Neural cell (in vitro differentiated cells): ENCODE measurements at regions not wholly inside any gene's neighbourhood (a gene's known extent, or its start where the extent isn't known, plus 50 kb on each side); places are given as distances from the start of the nearest gene placed in this dataset.

ENCODE experiments used
- EP300 ChIP-seq: fragments of 450-650 bp; conservative IDR thresholded peaks from 2 replicates; pipeline ENCODE4 v1.6.1; 2014; ENCODE audit warnings: antibody characterized with exemption, mild to moderate bottlenecking, moderate library complexity; ENCODE audit not compliant: poor library complexity, severe bottlenecking
- EZH2 ChIP-seq: fragments of 200-600, 300-800 bp; shearing (Covaris generic), sonication (generic); IDR thresholded peaks from 2 replicates; pipeline ENCODE4 v1.6.1; 2014; ENCODE audit warnings: antibody characterized with exemption, low read length, borderline replicate concordance, mild to moderate bottlenecking; ENCODE audit not compliant: insufficient read depth, poor library complexity, severe bottlenecking
- MXI1 ChIP-seq: fragments of 450-650 bp; conservative IDR thresholded peaks from 2 replicates; pipeline ENCODE4 v1.6.1; 2014; ENCODE audit warnings: antibody characterized with exemption, mild to moderate bottlenecking; ENCODE audit not compliant: poor library complexity, severe bottlenecking
- POLR2AphosphoS5 ChIP-seq: IDR thresholded peaks from 2 replicates; pipeline ENCODE4 v1.6.1; 2012
- RAD21 ChIP-seq: fragments of 450-650 bp; conservative IDR thresholded peaks from 2 replicates; pipeline ENCODE4 v1.6.1; 2014; ENCODE audit warnings: antibody characterized with exemption, mild to moderate bottlenecking, moderate library complexity
- SMC3 ChIP-seq: fragments of 450-650 bp; conservative IDR thresholded peaks from 2 replicates; pipeline ENCODE4 v1.6.1; 2014; ENCODE audit warnings: antibody characterized with exemption, mild to moderate bottlenecking, moderate library complexity; ENCODE audit not compliant: poor library complexity
- TAF1 ChIP-seq: IDR thresholded peaks from 2 replicates; pipeline ENCODE4 v1.6.1; 2012; ENCODE audit warnings: low read depth
- TF ChIP-seq, protein P1 (sequence below): fragments of 450-650 bp; IDR thresholded peaks from 2 replicates; pipeline ENCODE4 v1.5.1; 2014; ENCODE audit warnings: antibody characterized with exemption, mild to moderate bottlenecking, moderate library complexity; ENCODE audit not compliant: poor library complexity, severe bottlenecking
- TF ChIP-seq, protein P2 (sequence below): IDR thresholded peaks from 2 replicates; pipeline ENCODE4 v1.6.1; 2012; ENCODE audit warnings: borderline replicate concordance

DNA sequence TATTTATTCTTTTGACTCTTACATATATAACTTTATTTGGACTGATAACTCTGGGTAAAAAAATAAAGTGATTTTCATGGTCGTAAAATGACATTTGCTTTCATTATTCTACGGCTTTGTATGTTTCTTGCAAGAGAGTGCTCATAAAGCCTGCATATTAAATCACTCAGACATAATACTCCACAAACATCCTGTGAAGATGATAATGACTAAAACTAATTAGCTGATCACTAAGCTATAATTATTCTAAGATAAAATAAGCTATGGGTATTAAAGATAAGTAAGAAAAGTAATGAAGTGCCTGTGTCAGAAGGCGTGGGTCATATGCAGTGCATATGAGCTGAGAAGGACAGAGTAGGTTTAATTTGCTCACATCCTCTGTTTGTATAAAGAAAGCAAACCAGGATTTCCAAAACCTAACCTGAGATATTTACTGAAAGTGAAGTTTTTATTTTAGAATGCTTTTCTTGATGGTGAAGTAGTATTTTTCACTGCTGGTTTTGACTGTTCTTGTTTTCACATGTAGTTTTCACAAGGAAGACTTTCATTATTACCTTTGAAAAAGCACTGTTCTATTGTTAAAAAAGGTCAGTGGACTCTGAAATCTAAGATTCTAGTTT, 278.8 kb downstream of the AMY1C start:
- no peak for TF ChIP-seq POLR2AphosphoS5
- TF ChIP-seq, protein P1, sequence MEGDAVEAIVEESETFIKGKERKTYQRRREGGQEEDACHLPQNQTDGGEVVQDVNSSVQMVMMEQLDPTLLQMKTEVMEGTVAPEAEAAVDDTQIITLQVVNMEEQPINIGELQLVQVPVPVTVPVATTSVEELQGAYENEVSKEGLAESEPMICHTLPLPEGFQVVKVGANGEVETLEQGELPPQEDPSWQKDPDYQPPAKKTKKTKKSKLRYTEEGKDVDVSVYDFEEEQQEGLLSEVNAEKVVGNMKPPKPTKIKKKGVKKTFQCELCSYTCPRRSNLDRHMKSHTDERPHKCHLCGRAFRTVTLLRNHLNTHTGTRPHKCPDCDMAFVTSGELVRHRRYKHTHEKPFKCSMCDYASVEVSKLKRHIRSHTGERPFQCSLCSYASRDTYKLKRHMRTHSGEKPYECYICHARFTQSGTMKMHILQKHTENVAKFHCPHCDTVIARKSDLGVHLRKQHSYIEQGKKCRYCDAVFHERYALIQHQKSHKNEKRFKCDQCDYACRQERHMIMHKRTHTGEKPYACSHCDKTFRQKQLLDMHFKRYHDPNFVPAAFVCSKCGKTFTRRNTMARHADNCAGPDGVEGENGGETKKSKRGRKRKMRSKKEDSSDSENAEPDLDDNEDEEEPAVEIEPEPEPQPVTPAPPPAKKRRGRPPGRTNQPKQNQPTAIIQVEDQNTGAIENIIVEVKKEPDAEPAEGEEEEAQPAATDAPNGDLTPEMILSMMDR: no peak
- TF ChIP-seq TAF1: no peak
- TF ChIP-seq SMC3: no peak
- no peak for TF ChIP-seq EZH2
- TF ChIP-seq RAD21: no peak
- no peak for TF ChIP-seq EP300
- TF ChIP-seq, protein P2, sequence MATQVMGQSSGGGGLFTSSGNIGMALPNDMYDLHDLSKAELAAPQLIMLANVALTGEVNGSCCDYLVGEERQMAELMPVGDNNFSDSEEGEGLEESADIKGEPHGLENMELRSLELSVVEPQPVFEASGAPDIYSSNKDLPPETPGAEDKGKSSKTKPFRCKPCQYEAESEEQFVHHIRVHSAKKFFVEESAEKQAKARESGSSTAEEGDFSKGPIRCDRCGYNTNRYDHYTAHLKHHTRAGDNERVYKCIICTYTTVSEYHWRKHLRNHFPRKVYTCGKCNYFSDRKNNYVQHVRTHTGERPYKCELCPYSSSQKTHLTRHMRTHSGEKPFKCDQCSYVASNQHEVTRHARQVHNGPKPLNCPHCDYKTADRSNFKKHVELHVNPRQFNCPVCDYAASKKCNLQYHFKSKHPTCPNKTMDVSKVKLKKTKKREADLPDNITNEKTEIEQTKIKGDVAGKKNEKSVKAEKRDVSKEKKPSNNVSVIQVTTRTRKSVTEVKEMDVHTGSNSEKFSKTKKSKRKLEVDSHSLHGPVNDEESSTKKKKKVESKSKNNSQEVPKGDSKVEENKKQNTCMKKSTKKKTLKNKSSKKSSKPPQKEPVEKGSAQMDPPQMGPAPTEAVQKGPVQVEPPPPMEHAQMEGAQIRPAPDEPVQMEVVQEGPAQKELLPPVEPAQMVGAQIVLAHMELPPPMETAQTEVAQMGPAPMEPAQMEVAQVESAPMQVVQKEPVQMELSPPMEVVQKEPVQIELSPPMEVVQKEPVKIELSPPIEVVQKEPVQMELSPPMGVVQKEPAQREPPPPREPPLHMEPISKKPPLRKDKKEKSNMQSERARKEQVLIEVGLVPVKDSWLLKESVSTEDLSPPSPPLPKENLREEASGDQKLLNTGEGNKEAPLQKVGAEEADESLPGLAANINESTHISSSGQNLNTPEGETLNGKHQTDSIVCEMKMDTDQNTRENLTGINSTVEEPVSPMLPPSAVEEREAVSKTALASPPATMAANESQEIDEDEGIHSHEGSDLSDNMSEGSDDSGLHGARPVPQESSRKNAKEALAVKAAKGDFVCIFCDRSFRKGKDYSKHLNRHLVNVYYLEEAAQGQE: no peak
- TF ChIP-seq MXI1: no peak
